ENCODE measurements at regions not wholly inside any gene's neighbourhood (a gene's known extent, or its start where the extent isn't known, plus 50 kb on each side); places are given as distances from the start of the nearest gene placed in this dataset.

- no peak for DNase-seq (ENCODE audit: low read depth in 3 of 3, low spot score in 1 of 3)
Observed at GRCh38 chr4:17187003-17187402, 288.6 kb upstream of the LDB2 start.

GRCh38 chr4:17182888-17183287 lies 284.4 kb upstream of the LDB2 start:
- DNase-seq (ENCODE audit: low read depth in 3 of 3, low spot score in 1 of 3), result no peak

GRCh38 chr4:17174751-17175150 lies 276.3 kb upstream of the LDB2 start:
- DNase-seq (ENCODE audit: low read depth in 3 of 3, low spot score in 1 of 3), result no peak

GRCh38 chr4:17173300-17173699 lies 274.9 kb upstream of the LDB2 start:
- DNase-seq (ENCODE audit: low read depth in 3 of 3, low spot score in 1 of 3), result no peak

- no peak for DNase-seq (ENCODE audit: low read depth in 3 of 3, low spot score in 1 of 3)
Observed at GRCh38 chr4:17170131-17170530, 271.7 kb upstream of the LDB2 start.

GRCh38 chr4:17169699-17170098 lies 271.3 kb upstream of the LDB2 start:
- DNase-seq (ENCODE audit: low read depth in 3 of 3, low spot score in 1 of 3), result no peak

GRCh38 chr4:17168571-17168970 lies 270.1 kb upstream of the LDB2 start:
- DNase-seq (ENCODE audit: low read depth in 3 of 3, low spot score in 1 of 3), result no peak

GRCh38 chr4:17166954-17167353 lies 268.5 kb upstream of the LDB2 start:
- DNase-seq (ENCODE audit: low read depth in 3 of 3, low spot score in 1 of 3), result no peak

- DNase-seq (ENCODE audit: low read depth in 3 of 3, low spot score in 1 of 3), result no peak
Observed at GRCh38 chr4:17165286-17165685, 266.8 kb upstream of the LDB2 start.

- no peak for DNase-seq (ENCODE audit: low read depth in 3 of 3, low spot score in 1 of 3)
Observed at GRCh38 chr4:17164666-17165065, 266.2 kb upstream of the LDB2 start.

- DNase-seq (ENCODE audit: low read depth in 3 of 3, low spot score in 1 of 3), result no peak
Observed at GRCh38 chr4:17163156-17163771, 264.8 kb upstream of the LDB2 start.

GRCh38 chr4:17157304-17157703 lies 258.9 kb upstream of the LDB2 start:
- DNase-seq (ENCODE audit: low read depth in 3 of 3, low spot score in 1 of 3), result no peak

- no peak for DNase-seq (ENCODE audit: low read depth in 3 of 3, low spot score in 1 of 3)
Observed at GRCh38 chr4:17155486-17155885, 257.0 kb upstream of the LDB2 start.

- DNase-seq (ENCODE audit: low read depth in 3 of 3, low spot score in 1 of 3), result no peak
Observed at GRCh38 chr4:17153572-17153971, 255.1 kb upstream of the LDB2 start.

GRCh38 chr4:17152941-17153540 lies 254.6 kb upstream of the LDB2 start:
- DNase-seq (ENCODE audit: low read depth in 3 of 3, low spot score in 1 of 3), result no peak

GRCh38 chr4:17142232-17142711 lies 243.8 kb upstream of the LDB2 start:
- no peak for DNase-seq (ENCODE audit: low read depth in 3 of 3, low spot score in 1 of 3)

- DNase-seq (ENCODE audit: low read depth in 3 of 3, low spot score in 1 of 3), result no peak
Observed at GRCh38 chr4:17138847-17139246, 240.4 kb upstream of the LDB2 start.

- DNase-seq (ENCODE audit: low read depth in 3 of 3, low spot score in 1 of 3), result no peak
Observed at GRCh38 chr4:17134565-17134964, 236.1 kb upstream of the LDB2 start.

- DNase-seq (ENCODE audit: low read depth in 3 of 3, low spot score in 1 of 3), result no peak
Observed at GRCh38 chr4:17134100-17134499, 235.7 kb upstream of the LDB2 start.

GRCh38 chr4:17132226-17132625 lies 233.8 kb upstream of the LDB2 start:
- DNase-seq (ENCODE audit: low read depth in 3 of 3, low spot score in 1 of 3), result no peak

GRCh38 chr4:17128268-17128667 lies 229.8 kb upstream of the LDB2 start:
- DNase-seq (ENCODE audit: low read depth in 3 of 3, low spot score in 1 of 3), result no peak

GRCh38 chr4:17126321-17126966 lies 228.0 kb upstream of the LDB2 start:
- DNase-seq (ENCODE audit: low read depth in 3 of 3, low spot score in 1 of 3), result no peak

- DNase-seq (ENCODE audit: low read depth in 3 of 3, low spot score in 1 of 3), result no peak
Observed at GRCh38 chr4:17124767-17125166, 226.3 kb upstream of the LDB2 start.

Data from stimulated activated CD4-positive, alpha-beta T cell treated with anti-CD3 and anti-CD28 coated beads, TNF-alpha, amount 100 ng/mL, for 1 hour (primary cell).